HG02884 (cell line): ENCODE measurements at regions not wholly inside any gene's neighbourhood (a gene's known extent, or its start where the extent isn't known, plus 50 kb on each side); places are given as distances from the start of the nearest gene placed in this dataset.

Experiments used
- ATAC-seq: cut with Tn5 transposase; IDR thresholded peaks from one replicate; pipeline ENCODE4 v1.9.1; 2021; ENCODE audit warnings: mild to moderate bottlenecking, moderate library complexity; ENCODE audit not compliant: unreplicated experiment

DNA sequence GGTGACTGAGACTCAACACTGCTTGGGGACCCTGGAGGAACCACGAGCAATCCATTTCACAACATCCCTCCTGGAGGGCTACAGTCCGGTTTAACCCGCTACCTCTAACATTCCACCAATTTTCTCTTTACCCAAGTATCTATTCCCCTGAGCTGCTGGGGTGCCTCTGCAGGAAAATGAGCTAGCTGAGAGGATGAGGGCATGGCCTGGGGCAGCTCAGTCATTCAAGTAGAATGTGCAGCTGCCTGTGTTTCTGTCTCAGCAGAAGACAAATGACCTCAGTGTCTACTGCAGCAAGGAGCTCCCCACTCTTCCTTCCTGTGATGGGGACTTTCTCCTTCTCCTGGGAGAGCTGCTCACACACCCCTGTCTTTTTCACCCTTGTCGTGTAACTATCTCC lies 120.8 kb downstream of the ZNF518B start:
- no peak for ATAC-seq

DNA sequence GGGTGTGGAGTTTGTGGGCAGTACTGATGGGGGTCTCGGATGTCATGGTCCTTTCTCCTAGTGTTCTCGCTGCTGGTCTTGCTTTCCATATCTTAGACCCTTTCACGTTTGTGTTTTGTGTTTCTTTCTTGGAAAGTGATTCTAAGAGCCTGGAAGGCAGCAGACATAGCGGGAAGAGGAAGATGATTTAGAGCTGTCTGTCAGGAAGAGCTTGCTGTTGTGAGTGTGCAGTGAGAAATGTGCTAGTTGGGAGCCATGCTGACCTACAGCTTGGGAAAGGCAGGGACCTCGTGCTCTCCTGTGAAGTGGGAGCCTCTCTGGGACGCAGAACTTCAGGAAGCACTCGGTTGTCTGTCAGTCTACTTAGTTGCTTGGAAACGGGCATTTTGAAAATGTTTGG lies 122.2 kb downstream of the ZNF518B start:
- ATAC-seq = no peak

DNA sequence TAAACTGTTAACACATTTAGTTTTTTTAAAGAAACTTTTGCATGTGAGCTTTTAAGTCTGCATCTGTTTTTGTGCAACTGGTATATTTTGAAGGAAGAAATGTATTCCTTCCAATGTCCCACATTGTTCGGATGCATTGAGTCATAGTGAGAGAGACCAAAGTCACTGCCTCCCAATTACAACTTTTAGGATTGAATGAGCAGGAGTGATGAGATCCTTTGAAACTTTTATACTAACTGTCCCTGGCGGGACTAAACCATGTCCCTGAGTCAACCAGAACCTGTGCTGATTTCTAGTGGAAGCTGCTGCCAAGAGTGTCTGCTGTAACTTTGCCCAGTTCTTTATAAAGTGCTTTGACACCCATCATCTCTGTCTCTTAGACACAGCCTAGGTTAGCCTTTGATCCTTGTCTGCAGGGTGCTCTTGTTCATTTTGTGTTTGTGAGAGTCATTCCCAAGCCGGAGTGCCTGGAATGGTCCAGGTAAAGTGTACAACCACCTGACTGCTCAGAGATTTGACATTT lies 122.7 kb downstream of the ZNF518B start:
- no peak for ATAC-seq

DNA sequence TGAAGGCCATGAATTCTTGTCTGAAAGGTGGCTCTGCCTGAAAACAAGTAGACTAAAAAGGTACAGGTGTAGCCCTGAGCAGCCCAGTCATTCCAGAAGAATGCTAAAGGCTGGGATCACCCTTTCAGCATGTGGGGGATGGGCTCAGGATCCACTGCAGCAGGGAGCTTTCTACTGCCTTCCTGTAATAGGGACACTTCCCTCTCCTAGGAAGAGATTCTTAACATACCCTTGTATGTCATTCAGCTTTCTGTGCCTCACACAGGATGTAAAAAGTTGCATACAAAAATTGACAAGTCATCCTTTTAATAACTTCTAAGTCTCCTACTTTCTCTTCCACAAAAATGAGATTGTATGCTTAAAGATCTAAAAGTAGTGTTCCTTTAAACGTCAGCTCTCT lies 123.3 kb downstream of the ZNF518B start:
- ATAC-seq = no peak

DNA sequence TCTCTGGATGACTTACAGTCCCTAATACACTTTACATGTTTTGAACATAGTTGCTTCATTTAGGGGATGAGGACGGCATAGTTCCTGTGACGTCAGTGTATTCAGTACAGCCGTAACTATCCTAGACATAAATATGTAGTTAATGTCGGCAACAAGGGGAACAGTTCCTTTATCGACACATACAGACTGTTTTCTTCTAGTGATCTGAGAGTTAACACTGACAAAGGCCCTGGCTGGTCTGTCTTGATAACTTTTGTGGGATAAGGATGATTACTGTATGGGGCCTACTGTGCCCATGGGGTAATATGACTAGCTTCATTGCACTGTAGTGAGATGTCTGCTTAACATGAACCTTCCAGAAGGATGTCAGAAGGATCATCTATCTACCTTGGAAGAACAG lies 131.2 kb downstream of the ZNF518B start:
- no peak for ATAC-seq

DNA sequence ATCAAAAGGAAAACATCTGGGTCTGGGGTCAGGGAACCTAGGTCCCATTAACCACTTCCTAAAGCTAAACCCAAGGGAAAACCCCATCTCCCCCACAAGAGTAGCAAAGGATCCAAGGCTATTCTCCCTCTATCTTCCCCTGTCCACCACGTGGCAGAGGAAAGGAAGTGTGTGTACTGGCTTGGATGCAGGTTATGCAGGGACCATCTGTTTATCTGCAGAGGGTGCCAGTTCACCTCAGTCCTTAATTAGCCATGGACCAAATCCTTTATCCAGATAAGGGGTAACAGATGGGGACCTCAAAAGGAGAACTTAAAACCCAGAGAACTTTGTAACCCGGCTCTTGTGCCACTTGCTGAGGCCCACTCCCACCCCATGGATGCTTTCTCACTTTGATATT lies 135.3 kb downstream of the ZNF518B start:
- ATAC-seq = no peak

DNA sequence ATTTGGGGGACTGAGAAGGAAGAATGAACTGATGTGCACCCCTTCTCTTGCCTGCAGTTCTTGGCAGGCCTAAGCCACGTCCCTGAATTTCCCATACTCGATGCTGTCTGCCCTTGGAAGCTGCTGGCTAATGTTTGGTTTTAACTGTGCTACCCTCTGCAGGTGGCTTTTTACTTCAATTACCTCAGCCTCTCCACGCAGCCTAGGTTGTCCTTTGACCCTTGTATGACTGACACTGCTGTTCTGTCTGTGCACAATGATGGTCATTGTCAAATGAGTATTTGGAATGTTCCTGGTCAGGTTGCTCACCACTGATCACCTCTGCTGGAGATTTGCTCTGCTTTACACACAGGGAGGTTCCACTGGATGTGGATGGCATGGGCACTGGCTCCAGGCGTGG lies 137.1 kb downstream of the ZNF518B start:
- no peak for ATAC-seq

DNA sequence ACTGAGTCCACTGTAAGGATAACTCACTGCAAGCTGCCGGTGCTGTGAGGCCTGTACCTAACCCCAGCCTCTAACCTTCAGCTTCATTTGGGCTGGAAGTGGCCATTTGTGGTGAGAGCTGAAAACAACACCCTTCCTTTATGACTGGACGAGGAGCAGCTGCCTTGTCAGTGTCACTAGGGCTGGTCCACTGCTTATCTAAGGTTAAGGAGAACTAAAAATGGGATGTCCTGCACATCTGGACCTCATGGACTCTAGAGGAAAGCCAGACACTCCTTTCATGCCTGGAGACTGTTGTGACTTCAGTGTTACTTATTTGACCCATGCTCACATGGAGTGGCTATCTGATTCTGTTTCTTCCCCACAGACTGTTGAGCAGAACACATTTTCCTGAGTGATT lies 139.9 kb downstream of the ZNF518B start:
- ATAC-seq = no peak

DNA sequence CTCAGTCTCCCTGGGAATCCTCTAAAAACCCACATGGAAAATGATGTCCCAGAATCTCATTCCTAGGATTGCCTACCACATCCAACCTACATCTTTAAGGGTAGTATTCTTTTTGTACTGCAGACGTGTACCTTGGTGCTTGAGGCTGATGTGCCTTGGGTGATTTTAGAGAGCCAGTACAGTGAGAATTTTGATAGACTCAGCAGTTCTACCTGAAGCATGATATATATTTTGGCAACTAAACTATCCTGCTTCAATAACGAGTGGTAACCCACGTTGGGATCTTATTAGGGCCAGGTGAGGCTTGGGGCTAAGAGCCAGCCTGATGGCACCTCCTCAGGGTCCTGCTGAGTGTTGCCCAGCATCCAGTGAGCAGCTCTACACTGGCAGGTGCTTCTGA lies 140.4 kb downstream of the ZNF518B start:
- ATAC-seq = no peak

DNA sequence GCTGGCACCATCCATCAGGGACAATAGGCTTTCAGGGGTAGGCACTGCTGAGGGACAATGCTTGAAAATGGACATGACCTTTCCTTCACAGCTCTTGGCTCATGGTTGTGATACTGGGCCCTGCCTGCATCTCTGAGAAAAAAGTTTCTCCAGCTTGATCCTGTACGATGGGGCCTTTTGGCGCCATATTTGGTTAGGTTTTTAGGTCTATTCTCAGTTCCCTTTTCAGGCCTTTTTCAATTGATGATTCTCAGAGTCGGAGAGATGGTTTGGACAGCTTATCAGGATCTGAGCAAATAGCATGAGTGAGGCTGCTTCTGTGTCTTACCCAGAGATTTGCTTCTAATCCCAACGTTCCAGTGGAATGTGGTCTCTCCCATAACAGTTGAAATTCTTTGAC lies 141.6 kb downstream of the ZNF518B start:
- no peak for ATAC-seq

DNA sequence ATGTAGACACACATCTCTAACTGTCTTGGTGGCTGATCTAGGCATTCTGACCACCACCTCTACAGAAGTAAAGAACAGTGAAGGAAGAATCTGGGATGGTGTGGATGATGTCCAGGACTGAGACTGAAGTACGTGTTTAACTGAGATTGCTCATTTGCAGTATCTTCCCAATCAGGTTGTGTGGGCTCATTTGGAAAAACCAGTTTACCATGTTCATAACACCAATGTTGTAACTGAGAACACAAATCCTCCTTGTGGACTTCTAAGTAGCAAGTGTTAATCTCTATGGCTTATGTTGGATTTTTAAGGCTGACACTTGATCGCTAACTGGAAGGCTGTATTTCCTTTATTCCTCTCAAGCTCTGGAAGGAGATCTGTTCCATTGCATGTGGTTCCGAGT lies 144.7 kb downstream of the ZNF518B start:
- ATAC-seq = no peak

DNA sequence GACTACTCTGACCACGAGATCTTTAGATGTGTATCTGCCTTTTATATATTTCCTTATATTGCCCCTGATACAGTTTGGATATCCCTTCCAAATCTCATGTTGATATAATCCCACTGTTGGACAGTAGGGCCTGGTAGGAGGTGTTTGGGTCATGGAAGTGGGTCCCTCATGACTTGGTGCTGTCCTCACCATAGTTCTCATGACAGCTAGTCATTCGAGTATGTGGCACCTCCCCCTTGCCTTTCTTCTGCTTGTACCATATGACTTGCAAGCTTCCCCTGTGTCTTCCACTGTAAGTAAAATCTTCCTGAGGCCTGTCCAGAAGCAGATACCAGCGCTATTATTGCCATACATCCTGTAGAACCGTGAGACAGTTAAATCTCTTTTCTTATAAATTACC lies 145.3 kb downstream of the ZNF518B start:
- no peak for ATAC-seq

DNA sequence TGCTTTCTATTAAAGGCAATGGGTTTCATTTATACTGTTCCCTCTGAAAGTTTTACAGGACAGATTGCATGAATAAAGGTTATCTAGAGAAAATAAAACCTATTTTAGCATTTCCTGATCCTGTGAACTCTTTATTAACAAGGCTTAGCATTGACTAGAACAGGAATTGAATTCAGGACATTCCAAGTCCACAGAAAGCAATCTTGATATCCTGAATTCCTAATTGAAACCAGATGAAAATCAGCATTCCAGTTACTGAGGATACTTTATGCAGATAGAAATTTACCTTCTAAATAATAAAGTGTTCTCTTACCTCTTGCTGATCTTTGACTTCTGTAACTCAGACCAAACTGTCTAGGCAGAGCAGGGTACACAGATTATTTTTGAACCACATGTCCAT lies 151.4 kb downstream of the ZNF518B start:
- no peak for ATAC-seq

DNA sequence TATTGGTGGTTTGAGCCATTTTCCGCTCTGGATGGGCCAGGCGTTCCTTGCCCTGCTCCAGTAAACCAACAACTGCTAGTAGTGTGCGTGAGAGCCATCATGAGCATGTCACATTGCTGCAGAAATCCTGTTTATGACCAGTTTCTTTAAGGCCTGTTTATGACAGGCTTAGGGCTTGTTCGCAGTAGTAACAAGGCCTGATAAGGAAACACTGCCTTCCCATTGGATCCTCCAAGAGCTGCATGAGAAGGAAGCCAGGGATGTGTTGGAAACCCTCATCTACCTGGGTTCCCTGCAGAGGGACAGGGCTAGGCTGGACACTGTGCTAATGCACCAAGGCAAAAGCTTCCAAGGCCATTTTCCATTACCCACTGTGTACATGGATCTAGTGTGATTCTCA lies 153.9 kb downstream of the ZNF518B start:
- no peak for ATAC-seq

DNA sequence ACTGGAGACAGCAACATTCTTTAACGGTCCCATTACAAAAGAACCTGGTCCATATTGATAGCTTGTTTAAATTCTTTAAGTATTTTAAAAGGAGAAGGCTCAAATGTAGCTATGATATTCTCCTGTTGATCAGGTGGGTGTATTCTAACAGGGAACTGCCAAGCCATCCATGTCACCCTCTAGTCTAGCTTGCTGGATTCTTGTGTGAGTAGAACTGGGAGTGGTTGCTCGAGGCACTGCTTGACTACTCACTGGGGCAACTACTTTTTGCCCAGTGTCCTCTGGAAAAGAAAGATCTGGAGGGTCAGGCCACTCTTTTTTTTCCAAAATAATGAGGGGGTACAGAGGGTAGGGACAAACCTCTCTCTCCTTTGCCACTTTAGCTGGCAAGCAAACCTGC lies 155.1 kb downstream of the ZNF518B start:
- no peak for ATAC-seq

DNA sequence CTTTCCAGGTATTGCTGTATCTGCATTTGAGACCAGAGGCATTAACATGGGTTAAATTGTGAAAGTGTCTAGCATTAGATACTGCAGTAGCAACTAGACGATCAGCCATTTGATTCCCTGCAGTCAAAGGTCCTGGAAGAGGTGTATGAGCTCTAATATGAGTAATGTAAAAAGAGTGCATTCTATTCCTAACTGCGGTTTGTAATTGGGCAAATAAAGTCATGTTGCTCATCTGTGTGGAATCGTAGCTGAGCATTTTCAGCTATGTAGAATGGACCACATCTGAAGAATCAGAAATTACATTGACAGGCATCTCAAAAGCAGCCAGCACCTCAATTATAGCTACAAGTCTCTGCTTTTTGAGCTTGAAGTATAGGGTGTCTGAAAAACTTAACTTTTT lies 157.6 kb downstream of the ZNF518B start:
- no peak for ATAC-seq

DNA sequence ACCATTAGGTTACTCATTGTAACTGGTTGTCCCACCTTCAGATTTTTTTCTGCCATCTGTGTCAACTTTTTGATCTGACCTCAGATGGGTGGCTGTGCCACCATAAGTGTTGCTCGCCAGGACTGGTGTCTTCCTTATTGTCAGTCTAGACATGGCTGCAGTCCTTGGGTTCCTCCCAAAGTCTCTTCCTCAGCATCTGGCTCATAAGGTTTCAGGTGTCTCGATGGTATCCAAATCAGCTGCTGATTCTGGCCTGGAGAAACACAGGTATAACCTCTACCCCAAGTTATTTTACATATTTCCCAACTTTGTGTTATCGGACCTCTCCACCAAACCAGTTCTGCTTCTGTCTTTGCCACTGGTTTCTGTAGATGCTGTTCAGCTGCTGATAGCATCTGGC lies 158.5 kb downstream of the ZNF518B start:
- ATAC-seq = no peak

DNA sequence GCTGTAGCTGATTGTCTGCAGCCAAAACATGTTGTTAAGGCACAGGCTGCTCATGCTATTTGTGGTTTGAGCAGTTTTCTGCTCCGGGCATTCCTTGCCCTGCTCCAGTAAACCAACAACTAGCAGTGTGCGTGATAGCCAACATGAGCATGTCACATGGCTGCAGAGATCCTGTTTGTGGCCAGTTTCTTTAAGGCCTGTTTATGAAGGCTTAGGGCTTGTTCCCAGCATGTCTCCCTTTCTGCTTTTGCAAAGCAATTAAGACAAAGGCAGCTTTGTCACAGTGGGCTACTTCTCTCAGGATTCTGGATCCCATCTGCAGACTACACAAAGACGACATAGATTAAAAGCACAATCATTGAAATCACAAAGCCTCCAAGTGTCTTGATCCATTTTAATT lies 160.5 kb downstream of the ZNF518B start:
- no peak for ATAC-seq

DNA sequence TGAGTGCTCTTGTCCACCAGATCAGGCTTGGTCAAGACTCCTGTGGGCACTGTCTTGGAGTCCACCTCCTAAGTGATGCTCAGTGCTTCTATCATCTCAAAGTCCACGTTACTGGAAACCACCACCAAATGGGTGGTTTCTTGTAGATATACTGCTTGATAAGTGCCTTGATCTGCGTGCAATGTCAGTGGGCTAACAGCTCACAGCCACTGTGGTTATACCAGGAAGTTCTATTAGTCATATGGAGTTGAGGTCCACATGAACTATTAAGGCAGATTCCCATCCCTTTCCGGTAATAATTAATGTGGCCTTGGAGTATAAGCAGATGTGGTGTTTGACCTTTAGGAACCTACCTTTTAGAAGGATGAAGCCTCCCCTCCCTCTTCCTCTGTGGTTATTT lies 161.9 kb downstream of the ZNF518B start:
- no peak for ATAC-seq

DNA sequence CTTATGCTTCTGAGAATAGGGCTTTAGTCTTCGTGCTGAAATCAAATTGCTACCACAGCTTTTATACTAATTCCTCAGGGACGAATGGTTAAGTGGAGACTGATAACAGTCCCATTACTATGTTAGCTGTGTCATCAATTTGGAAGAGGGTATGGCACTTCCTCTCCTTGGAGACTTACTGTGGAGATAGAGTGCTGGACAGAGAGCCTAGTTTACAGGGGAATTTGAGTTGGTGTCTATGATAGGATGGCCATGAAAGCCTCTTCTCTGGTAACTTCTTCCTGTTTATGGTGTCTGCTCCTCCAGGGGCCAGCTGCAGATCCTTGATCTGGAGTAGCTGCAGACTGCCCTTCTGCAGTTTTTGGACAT lies 167.7 kb downstream of the ZNF518B start:
- no peak for ATAC-seq

DNA sequence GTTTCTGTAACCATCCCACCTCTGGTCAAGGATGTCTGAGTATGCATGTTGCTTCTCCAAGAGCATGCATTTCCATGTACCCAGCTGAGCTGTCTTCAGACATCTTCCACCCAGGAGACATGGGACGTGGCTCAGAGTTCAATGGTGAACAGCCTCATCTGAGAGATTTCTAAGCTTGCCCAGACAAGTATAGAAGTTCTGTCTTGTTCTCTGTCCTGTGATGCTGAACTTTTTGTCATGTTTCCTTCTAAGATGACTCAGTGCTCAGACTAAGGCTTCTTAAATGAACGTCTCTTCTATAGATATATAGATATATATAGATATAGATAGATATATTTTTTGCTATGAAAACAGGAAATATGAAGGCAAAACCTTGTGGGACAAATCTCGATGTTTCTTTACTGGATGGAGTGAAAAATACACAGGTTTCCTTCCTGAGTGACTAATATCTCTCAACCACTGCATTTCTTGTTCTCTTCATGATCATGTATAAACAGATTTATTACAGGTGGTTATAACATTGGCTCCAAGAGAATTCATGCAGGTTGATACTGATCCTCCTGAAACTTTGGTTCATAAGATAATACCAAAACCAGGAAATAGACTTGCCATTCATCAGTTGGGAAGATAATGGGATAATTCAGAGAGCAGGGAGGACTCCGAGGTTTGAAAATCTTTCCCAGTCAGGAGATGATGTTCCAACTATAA lies 168.2 kb downstream of the ZNF518B start:
- no peak for ATAC-seq

DNA sequence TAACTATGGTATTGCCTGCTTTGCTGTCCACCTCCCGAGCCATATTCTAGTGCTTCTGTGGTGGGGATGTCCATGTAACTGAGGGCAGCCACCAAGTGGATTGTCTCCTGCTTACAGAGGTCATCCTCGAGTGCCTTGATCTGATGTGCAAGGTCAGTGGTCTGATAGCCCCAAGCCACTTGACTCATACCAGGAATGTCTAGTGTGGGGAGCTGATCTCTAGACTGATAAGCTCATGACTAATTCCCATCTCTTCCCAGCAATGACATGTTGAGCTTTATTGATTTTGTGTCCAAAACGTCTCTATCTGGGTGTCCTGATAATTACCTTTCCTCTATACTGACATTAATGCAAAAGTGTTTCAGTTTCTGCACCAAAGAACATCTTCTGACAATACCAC lies 168.4 kb upstream of the WDR1 start:
- no peak for ATAC-seq

DNA sequence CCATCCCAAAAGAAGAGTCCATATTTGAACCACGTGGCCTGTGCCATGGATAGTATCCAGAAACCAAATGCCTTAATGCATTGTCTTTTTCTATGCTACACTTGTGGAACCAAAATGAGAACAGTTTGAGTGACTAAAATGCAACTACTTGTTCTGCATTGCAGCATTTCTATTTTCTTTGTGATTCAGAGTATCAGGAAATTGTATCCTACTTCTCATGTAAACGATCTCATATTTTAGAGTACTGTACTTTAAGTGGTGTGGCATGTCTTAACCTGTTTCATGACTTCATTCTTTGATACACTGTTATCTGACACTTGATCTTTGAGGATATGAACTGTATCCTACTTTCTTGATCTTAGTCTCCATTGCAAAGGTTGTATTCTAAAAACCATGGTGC lies 167.2 kb upstream of the WDR1 start:
- no peak for ATAC-seq
